ENCODE measurements at regions not wholly inside any gene's neighbourhood (a gene's known extent, or its start where the extent isn't known, plus 50 kb on each side); places are given as distances from the start of the nearest gene placed in this dataset.

GRCh38 chr4:107453987-107454386 is 266.0 kb downstream of the PAPSS1 start:
- TF ChIP-seq CTCF (IDR thresholded peaks at IDR 0.05) (no peak), EZH2 (IDR thresholded peaks at IDR 0.05; ENCODE audit: borderline replicate concordance, insufficient read depth, low read depth, low read length, poor library complexity, severe bottlenecking) (no peak)

All from B cell (primary cell).